Thyroid gland (tissue), 4 donors: ENCODE measurements at regions not wholly inside any gene's neighbourhood (a gene's known extent, or its start where the extent isn't known, plus 50 kb on each side); places are given as distances from the start of the nearest gene placed in this dataset.

Source experiments
- DNase-seq, 2 donors: peaks; one replicate each; pipeline ENCODE4 v3.0.0-alpha.2; 2019
- H3K27ac ChIP-seq, 3 donors: fragments of 200-600 bp; sonication (generic); 1 replicate in 2 of 3; 2 replicates in 1 of 3; pipeline ENCODE4 v1.5.1; 2016 to 2019; ENCODE audit warnings: mild to moderate bottlenecking in 1 of 3, moderate library complexity in 1 of 3
- H3K27me3 ChIP-seq: fragments of 200-600 bp; sonication (generic); one replicate; pipeline ENCODE4 v1.5.1; 2019
- H3K36me3 ChIP-seq, 2 donors: fragments of 200-600 bp; sonication (generic); one replicate each; pipeline ENCODE4 v1.5.1; 2016 to 2019
- H3K4me1 ChIP-seq, 2 donors: fragments of 200-600 bp; sonication (generic); one replicate each; pipeline ENCODE4 v1.5.1; 2017 to 2019
- H3K4me3 ChIP-seq, 3 donors: fragments of 200-600 bp; sonication (generic); replicated peaks in 1 of 3; 1 replicate in 2 of 3; 2 replicates in 1 of 3; pipeline ENCODE4 v1.5.1; 2016; ENCODE audit warnings: mild to moderate bottlenecking in 1 of 3
- H3K9me3 ChIP-seq: fragments of 200-600 bp; sonication (generic); one replicate; pipeline ENCODE4 v1.5.1; 2017
- POLR2A ChIP-seq, 2 donors: fragments of 450-650 bp; IDR thresholded peaks; one replicate each; pipeline ENCODE4 v1.6.1; 2017; ENCODE audit warnings: antibody characterized with exemption in 2 of 2, mild to moderate bottlenecking in 2 of 2, moderate library complexity in 1 of 2
- WGBS, 2 donors: methylation state at CpG; one replicate each; pipeline ENCODE4 v1.1.5; 2017; 5-methylcytosine and 5-hydroxymethylcytosine counted together
- intact Hi-C: fragments of 100-400 bp; cut with DNase I; formaldehyde crosslinking; loops from one replicate; pipeline ENCODE4 v1.15.1; 2023
- TF ChIP-seq, protein P1 (sequence below), 6 experiments: fragments of 200-600 bp in 3 of 6; fragments of 450-650 bp in 3 of 6; sonication (generic) in 3 of 6; IDR thresholded peaks; one replicate each; pipeline ENCODE4 v1.5.1; 2016 to 2019; ENCODE audit warnings: antibody characterized with exemption in 6 of 6, mild to moderate bottlenecking in 2 of 6, inconsistent platforms in 1 of 6, moderate library complexity in 1 of 6

DNA sequence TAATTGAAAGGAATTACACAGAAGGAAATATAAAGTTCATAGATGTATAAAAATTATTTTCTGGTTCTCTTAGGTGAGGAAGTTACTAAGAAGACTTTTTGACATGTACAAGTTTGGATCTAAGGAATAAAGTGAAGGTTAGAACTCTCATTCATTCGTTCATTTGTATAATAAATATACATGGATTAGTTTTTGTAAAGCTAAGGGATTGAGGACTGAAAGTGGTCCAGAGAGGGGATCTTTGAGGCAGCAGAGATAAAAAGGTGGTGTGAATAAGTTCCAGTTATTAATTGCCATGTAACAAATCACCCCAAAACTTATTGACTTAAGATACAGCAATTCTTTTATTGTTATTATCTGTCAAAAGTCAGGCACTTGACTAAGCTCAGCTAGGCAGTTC, 110.1 kb upstream of the CELF4 start:
- WGBS, 2 donors = 88 to 94% methylated on average over 1 of the region's 1 CpG
- H3K36me3 ChIP-seq = no peaks in the 10 kb centered on the region
- H3K4me1 ChIP-seq = no peaks in the 10 kb centered on the region
- intact Hi-C loops = no loop called here
- no peaks in the 10 kb centered on the region for H3K9me3 ChIP-seq
- TF ChIP-seq POLR2A (IDR thresholded peaks at IDR 0.05) = no peak
- TF ChIP-seq, protein P1, sequence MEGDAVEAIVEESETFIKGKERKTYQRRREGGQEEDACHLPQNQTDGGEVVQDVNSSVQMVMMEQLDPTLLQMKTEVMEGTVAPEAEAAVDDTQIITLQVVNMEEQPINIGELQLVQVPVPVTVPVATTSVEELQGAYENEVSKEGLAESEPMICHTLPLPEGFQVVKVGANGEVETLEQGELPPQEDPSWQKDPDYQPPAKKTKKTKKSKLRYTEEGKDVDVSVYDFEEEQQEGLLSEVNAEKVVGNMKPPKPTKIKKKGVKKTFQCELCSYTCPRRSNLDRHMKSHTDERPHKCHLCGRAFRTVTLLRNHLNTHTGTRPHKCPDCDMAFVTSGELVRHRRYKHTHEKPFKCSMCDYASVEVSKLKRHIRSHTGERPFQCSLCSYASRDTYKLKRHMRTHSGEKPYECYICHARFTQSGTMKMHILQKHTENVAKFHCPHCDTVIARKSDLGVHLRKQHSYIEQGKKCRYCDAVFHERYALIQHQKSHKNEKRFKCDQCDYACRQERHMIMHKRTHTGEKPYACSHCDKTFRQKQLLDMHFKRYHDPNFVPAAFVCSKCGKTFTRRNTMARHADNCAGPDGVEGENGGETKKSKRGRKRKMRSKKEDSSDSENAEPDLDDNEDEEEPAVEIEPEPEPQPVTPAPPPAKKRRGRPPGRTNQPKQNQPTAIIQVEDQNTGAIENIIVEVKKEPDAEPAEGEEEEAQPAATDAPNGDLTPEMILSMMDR (IDR thresholded peaks at IDR 0.05) = no peak
- no peak for DNase-seq
- no peak overlapping the region for H3K4me3 ChIP-seq
- no peak overlapping the region for H3K27ac ChIP-seq
- no peaks in the 10 kb centered on the region for H3K27me3 ChIP-seq

DNA sequence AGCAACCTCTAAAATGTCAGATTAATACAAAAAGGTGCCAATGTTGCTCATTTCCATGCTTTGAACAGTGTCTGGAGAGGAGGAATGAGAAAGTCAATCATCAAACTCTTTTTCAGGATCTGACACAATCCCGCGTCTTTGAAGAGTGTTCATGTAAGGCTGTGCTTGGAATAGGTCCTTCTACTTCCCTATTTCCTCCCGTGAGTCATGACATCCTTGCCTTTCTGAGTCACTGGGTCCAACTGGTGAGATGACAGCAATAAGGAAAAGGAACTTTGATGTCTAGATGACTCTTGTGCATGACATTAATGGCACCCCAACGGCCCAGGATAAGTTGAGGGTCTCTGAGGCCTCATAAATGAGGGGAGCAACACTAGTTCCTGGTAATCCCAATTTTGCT, 109.0 kb upstream of the CELF4 start:
- intact Hi-C loops = no loop called here
- H3K36me3 ChIP-seq = no peaks in the 10 kb centered on the region
- DNase-seq = no peak
- no peaks in the 10 kb centered on the region for H3K4me1 ChIP-seq
- H3K9me3 ChIP-seq = no peaks in the 10 kb centered on the region
- H3K27me3 ChIP-seq = no peaks in the 10 kb centered on the region
- WGBS, 2 donors = 83 to 90% methylated on average over 4 of the region's 4 CpGs
- no peak overlapping the region for H3K27ac ChIP-seq
- H3K4me3 ChIP-seq = no peak overlapping the region
- TF ChIP-seq POLR2A (IDR thresholded peaks at IDR 0.05) = no peak
- TF ChIP-seq, protein P1 (IDR thresholded peaks at IDR 0.05) = no peak

DNA sequence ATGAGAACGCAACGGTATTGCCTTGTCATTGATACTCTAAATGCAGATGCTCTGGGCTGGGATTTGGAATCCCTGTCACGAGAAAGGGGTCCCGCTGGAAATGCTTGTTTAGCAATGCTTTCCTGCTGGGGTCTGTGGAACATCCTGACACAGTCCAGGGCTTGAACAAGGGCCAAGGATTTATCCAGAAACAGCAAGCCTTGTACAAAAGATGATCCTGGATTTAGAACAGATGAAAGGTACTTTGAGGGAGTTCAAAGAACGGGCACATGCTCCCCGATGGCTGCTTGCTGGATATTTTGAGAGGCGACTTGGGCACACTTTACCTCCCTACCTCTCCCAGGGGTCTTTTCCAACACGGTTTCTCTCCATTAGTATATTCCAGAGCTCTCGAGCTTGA, 108.1 kb upstream of the CELF4 start:
- WGBS, 2 donors = 69 to 73% methylated on average over 9 of the region's 9 CpGs
- H3K27ac ChIP-seq = no peak overlapping the region
- H3K9me3 ChIP-seq = no peaks in the 10 kb centered on the region
- DNase-seq = no peak
- no peaks in the 10 kb centered on the region for H3K4me1 ChIP-seq
- no peak overlapping the region for H3K4me3 ChIP-seq
- intact Hi-C loops = no loop called here
- H3K27me3 ChIP-seq = no peaks in the 10 kb centered on the region
- TF ChIP-seq, protein P1 (IDR thresholded peaks at IDR 0.05) = no peak
- no peak for TF ChIP-seq POLR2A (IDR thresholded peaks at IDR 0.05)
- no peaks in the 10 kb centered on the region for H3K36me3 ChIP-seq

DNA sequence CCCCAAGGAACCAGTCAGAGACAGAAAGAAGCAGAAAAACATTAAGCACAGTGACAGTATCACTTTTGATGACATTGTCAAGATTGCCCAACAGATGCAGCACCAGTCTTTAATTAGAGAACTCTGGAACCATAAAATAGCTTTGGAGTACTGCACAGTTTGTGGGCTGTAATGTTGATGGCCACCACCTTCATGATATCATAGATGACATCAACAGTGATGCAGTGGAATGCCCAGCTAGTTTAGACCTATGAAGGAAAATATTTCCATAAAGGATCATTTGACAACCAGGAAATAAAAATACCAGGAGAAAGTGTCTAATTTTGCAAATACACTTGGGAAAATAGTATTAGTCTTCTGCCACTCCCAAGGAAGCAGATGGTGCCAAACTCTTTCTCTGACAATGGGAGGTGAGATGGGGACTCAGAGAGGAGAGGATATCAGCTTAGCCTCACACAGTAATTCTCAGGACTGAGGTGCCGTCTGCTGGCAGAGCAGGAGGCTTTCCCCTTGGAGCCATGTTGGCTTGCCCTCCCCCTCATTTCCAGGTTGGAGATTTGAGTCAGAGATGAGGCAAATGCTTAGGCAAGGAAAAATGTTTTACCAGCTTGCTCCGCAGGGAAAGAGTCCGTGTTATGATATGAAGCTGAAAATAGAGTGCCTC, 107.5 kb upstream of the CELF4 start:
- Histone ChIP-seq H3K36me3 (no peaks in the 10 kb centered on the region), H3K27ac (no peak overlapping the region), H3K4me1 (no peaks in the 10 kb centered on the region), H3K9me3 (no peaks in the 10 kb centered on the region), H3K4me3 (no peak overlapping the region), H3K27me3 (no peaks in the 10 kb centered on the region)
- 73 to 74% methylated on average over 3 of the region's 3 CpGs for WGBS, 2 donors
- TF ChIP-seq, protein P1 (IDR thresholded peaks at IDR 0.05) = no peak
- TF ChIP-seq POLR2A (IDR thresholded peaks at IDR 0.05) = no peak
- intact Hi-C loops = no loop called here
- no peak for DNase-seq

DNA sequence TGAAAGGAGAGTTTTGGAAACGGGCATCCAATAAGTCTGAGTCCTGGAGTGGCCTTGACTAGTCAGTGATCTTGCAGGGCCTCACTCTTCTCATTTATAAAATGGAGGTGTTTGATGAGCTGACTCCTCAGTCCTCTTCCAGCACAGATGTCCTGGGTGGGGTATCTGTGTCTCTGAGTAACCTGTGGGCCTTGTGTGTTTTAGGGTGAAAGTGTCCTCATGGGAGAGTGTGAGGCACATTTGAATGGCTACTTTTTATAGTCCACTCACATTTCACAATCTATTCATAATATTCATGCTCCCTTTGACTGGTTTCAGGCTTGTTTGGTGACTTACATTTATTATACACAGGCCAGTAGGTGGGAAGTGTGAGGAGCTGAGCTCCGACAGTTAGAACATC, 106.4 kb upstream of the CELF4 start:
- TF ChIP-seq, protein P1 (IDR thresholded peaks at IDR 0.05) = no peak
- no peak for TF ChIP-seq POLR2A (IDR thresholded peaks at IDR 0.05)
- Histone ChIP-seq H3K9me3 (no peaks in the 10 kb centered on the region), H3K36me3 (no peaks in the 10 kb centered on the region), H3K4me1 (no peaks in the 10 kb centered on the region), H3K27me3 (no peaks in the 10 kb centered on the region), H3K4me3 (no peak overlapping the region), H3K27ac (no peak overlapping the region)
- intact Hi-C loops = no loop called here
- DNase-seq = no peak
- WGBS, 2 donors = 94 to 96% methylated on average over 2 of the region's 2 CpGs
